GM23338 (cell line): ENCODE measurements at regions not wholly inside any gene's neighbourhood (a gene's known extent, or its start where the extent isn't known, plus 50 kb on each side); places are given as distances from the start of the nearest gene placed in this dataset.

Experiments used
- CREB1 ChIP-seq: fragments of 250-450 bp; sonication (Bioruptor Pico); IDR thresholded peaks from 2 replicates; pipeline ENCODE4 v1.5.0; 2020; ENCODE audit warnings: low read depth, mild to moderate bottlenecking, moderate library complexity
- EZH2 ChIP-seq: fragments of 200-600 bp; sonication (generic); IDR thresholded peaks from one replicate; pipeline ENCODE4 v1.8.0; 2017; ENCODE audit warnings: antibody characterized with exemption, mild to moderate bottlenecking, low read depth; ENCODE audit not compliant: unreplicated experiment
- EZH2phosphoT487 ChIP-seq: fragments of 200-600 bp; sonication (generic); IDR thresholded peaks from one replicate; pipeline ENCODE4 v1.8.1; 2018; ENCODE audit warnings: antibody characterized with exemption; ENCODE audit not compliant: unreplicated experiment
- JUNB ChIP-seq: IDR thresholded peaks from one replicate; pipeline ENCODE4 v1.6.1; 2016; ENCODE audit warnings: antibody characterized with exemption; ENCODE audit not compliant: unreplicated experiment
- POLR2AphosphoS5 ChIP-seq: IDR thresholded peaks from 2 replicates; pipeline ENCODE4 v1.6.1; 2016; ENCODE audit warnings: antibody characterized with exemption, low read depth
- STAT1 ChIP-seq: IDR thresholded peaks from one replicate; pipeline ENCODE4 v1.6.1; 2016; ENCODE audit warnings: antibody characterized with exemption; ENCODE audit not compliant: unreplicated experiment
- TF ChIP-seq, protein P1 (sequence below), 2 experiments: fragments of 200-600 bp in 1 of 2; sonication (generic) in 1 of 2; conservative IDR thresholded peaks; 2 replicates each; pipeline versions ENCODE4 v1.5.1 to v1.6.1; 2016 to 2017; ENCODE audit warnings: antibody characterized with exemption in 2 of 2, low read depth in 2 of 2, mild to moderate bottlenecking in 2 of 2, moderate library complexity in 1 of 2
- TF ChIP-seq, protein P2 (sequence below): IDR thresholded peaks from 2 replicates; pipeline ENCODE4 v1.6.1; 2016; ENCODE audit warnings: antibody characterized with exemption
- TF ChIP-seq, protein P3 (sequence below): IDR thresholded peaks from one replicate; pipeline ENCODE4 v1.6.1; 2018; ENCODE audit warnings: antibody characterized with exemption; ENCODE audit not compliant: unreplicated experiment

DNA sequence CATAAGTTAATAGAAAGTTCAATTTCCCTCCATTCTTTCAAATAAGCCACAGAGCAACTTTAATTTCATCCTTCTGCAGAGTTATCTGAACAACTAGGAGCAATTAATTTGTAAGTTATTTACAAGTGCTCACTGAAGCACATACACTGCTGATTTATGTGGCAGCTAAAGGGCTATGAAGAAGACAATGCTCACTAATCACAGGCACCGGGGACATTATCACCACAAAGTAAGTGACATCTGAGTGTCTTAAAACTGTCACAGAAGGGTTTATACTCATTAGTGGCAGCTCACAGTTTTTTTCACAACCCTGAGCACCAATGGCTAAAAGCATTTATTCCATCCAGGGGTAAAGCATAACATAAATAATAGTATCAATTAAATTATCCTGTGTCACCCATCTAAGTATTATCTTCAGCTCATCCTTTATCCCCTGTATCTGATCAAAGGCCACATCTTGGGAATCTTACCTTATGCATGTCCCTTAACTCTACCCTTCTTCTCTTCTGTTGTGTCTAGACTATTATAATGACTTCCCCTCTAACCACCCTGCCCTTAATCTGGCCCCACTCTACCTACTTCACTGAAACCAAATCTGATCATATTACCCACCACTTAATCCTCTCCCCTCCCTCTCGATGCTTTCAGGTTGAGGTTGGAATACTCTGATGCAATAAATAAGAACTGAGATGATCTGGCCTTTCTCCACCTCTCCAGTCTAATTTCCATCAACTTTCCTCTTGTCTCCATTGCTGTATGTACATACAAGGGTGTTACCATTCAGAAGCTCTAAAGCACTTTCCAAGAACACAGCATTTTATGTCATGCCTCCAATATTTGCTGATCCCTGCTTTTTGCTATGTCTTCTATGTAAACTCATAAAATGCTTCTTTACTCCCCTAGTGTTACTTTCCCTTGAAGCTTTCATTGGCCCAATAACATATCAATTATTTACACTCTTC is 252.7 kb downstream of the CASP12 start:
- TF ChIP-seq, protein P1, sequence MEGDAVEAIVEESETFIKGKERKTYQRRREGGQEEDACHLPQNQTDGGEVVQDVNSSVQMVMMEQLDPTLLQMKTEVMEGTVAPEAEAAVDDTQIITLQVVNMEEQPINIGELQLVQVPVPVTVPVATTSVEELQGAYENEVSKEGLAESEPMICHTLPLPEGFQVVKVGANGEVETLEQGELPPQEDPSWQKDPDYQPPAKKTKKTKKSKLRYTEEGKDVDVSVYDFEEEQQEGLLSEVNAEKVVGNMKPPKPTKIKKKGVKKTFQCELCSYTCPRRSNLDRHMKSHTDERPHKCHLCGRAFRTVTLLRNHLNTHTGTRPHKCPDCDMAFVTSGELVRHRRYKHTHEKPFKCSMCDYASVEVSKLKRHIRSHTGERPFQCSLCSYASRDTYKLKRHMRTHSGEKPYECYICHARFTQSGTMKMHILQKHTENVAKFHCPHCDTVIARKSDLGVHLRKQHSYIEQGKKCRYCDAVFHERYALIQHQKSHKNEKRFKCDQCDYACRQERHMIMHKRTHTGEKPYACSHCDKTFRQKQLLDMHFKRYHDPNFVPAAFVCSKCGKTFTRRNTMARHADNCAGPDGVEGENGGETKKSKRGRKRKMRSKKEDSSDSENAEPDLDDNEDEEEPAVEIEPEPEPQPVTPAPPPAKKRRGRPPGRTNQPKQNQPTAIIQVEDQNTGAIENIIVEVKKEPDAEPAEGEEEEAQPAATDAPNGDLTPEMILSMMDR (conservative IDR thresholded peaks at IDR 0.05; ENCODE audit: low read depth in 2 of 2): no peak
- TF ChIP-seq, protein P2, sequence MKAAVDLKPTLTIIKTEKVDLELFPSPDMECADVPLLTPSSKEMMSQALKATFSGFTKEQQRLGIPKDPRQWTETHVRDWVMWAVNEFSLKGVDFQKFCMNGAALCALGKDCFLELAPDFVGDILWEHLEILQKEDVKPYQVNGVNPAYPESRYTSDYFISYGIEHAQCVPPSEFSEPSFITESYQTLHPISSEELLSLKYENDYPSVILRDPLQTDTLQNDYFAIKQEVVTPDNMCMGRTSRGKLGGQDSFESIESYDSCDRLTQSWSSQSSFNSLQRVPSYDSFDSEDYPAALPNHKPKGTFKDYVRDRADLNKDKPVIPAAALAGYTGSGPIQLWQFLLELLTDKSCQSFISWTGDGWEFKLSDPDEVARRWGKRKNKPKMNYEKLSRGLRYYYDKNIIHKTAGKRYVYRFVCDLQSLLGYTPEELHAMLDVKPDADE: no peak
- TF ChIP-seq STAT1 (no peak), EZH2 (no peak), EZH2phosphoT487 (no peak), POLR2AphosphoS5 (no peak), JUNB (no peak), CREB1 (CRISPR knock-in tag) (no peak)
- TF ChIP-seq, protein P3, sequence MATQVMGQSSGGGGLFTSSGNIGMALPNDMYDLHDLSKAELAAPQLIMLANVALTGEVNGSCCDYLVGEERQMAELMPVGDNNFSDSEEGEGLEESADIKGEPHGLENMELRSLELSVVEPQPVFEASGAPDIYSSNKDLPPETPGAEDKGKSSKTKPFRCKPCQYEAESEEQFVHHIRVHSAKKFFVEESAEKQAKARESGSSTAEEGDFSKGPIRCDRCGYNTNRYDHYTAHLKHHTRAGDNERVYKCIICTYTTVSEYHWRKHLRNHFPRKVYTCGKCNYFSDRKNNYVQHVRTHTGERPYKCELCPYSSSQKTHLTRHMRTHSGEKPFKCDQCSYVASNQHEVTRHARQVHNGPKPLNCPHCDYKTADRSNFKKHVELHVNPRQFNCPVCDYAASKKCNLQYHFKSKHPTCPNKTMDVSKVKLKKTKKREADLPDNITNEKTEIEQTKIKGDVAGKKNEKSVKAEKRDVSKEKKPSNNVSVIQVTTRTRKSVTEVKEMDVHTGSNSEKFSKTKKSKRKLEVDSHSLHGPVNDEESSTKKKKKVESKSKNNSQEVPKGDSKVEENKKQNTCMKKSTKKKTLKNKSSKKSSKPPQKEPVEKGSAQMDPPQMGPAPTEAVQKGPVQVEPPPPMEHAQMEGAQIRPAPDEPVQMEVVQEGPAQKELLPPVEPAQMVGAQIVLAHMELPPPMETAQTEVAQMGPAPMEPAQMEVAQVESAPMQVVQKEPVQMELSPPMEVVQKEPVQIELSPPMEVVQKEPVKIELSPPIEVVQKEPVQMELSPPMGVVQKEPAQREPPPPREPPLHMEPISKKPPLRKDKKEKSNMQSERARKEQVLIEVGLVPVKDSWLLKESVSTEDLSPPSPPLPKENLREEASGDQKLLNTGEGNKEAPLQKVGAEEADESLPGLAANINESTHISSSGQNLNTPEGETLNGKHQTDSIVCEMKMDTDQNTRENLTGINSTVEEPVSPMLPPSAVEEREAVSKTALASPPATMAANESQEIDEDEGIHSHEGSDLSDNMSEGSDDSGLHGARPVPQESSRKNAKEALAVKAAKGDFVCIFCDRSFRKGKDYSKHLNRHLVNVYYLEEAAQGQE: no peak
